ENCODE measurements at regions not wholly inside any gene's neighbourhood (a gene's known extent, or its start where the extent isn't known, plus 50 kb on each side); places are given as distances from the start of the nearest gene placed in this dataset.
"Not testable (repeated sequence)": the region's sequence is repeated elsewhere in the genome, so short reads cannot be mapped to it uniquely, and the experiment has no call there.

DNA sequence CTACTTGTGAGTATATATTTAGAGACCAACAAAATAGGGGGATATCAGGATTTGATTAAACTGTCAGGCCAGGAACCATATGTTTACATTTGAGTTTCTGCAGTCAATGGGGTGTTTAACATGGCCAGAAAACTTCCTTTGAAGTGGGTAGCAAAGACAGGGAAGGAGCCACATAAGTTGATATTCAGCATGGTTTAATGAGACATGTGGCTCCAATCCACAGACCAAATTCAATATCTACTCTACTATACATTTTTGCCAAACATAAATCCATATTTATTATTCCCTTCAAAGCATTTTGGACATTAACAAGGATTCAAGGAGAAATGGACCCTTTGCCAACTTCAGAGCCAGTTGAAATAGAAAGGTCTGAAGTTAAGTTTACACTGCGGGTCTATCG lies 99.8 kb downstream of the TAF11L14 start:
- H3K4me3 Mint-ChIP-seq, result no peak overlapping the region
- no peak for DNase-seq
- H3K4me1 Mint-ChIP-seq (ENCODE audit: low read depth), result no peaks in the 10 kb centered on the region
- H3K36me3 Mint-ChIP-seq (ENCODE audit: low read depth), result no peaks in the 10 kb centered on the region
- H3K27me3 Mint-ChIP-seq, result no peaks in the 10 kb centered on the region
- peaks cover 3% of the 10 kb centered on the region for H3K9me3 Mint-ChIP-seq
- H3K27ac Mint-ChIP-seq, result no peak overlapping the region

DNA sequence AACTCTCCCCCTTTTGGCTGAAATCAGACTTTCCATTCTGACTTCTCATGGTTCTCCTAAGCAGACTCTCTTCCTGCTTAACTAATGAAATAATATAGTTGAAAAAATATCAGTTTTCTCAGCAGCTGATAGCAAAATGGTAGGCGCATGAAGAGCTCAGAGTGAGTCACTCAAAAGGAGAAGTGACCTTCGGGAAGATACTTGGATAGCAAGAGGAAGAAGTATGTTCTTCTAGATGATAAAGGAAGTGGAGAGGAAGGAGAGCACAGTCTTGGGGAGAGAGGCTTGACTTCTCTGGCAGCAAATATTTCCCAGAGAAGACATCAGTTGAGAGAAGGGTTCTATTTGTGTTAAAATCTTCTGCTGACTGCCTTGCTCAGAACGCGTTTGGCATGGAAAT lies 101.5 kb downstream of the TAF11L14 start:
- Mint-ChIP-seq H3K27me3 (no peaks in the 10 kb centered on the region), H3K36me3 (ENCODE audit: low read depth) (no peaks in the 10 kb centered on the region), H3K9me3 (peaks cover 3% of the 10 kb centered on the region), H3K27ac (no peak overlapping the region), H3K4me3 (no peak overlapping the region), H3K4me1 (ENCODE audit: low read depth) (no peaks in the 10 kb centered on the region)
- DNase-seq, result no peak

DNA sequence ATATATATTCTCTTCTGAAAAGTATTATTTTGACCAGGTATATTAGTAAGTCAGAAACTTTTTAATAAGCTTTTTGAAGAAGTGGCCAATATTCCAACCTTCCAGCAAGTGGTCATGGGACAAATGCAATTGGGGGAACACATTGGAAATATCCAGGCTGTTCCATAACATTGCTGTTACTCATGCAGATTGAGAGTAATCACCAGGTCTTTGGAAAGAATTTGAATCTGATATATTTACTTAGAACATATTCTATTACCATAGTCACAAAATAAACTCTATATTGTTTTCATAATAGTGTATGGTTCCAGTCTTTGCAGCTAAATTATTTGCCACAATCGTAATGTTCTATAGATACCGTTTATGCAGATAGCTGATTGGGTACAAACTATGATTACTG lies 102.8 kb downstream of the TAF11L14 start:
- no peak for DNase-seq
- Mint-ChIP-seq H3K36me3 (ENCODE audit: low read depth) (no peaks in the 10 kb centered on the region), H3K4me3 (no peak overlapping the region), H3K27ac (no peak overlapping the region), H3K9me3 (peaks cover 7% of the 10 kb centered on the region), H3K4me1 (ENCODE audit: low read depth) (no peaks in the 10 kb centered on the region), H3K27me3 (no peaks in the 10 kb centered on the region)

DNA sequence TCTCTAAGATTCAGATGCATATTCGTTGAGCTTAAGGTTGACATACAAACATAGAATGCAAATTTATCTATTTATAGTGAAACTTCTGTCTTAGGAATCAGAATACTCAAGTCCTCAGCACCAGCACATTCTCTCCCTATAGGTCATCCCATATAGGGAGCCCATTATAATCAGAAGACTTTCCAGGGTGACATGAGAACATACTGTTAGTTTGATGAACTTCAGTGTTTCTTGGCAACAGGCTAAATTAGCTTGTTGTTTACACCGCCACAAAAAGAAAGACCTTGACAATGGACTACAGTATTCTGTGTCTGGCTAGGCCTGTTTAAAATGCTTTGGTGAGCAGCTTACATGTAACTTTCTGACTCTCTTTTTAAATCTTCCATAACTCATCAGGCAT lies 104.2 kb downstream of the TAF11L14 start:
- Mint-ChIP-seq H3K4me1 (ENCODE audit: low read depth) (no peaks in the 10 kb centered on the region), H3K4me3 (no peak overlapping the region), H3K27ac (no peak overlapping the region), H3K36me3 (ENCODE audit: low read depth) (no peaks in the 10 kb centered on the region), H3K9me3 (peaks cover 7% of the 10 kb centered on the region), H3K27me3 (no peaks in the 10 kb centered on the region)
- no peak for DNase-seq

DNA sequence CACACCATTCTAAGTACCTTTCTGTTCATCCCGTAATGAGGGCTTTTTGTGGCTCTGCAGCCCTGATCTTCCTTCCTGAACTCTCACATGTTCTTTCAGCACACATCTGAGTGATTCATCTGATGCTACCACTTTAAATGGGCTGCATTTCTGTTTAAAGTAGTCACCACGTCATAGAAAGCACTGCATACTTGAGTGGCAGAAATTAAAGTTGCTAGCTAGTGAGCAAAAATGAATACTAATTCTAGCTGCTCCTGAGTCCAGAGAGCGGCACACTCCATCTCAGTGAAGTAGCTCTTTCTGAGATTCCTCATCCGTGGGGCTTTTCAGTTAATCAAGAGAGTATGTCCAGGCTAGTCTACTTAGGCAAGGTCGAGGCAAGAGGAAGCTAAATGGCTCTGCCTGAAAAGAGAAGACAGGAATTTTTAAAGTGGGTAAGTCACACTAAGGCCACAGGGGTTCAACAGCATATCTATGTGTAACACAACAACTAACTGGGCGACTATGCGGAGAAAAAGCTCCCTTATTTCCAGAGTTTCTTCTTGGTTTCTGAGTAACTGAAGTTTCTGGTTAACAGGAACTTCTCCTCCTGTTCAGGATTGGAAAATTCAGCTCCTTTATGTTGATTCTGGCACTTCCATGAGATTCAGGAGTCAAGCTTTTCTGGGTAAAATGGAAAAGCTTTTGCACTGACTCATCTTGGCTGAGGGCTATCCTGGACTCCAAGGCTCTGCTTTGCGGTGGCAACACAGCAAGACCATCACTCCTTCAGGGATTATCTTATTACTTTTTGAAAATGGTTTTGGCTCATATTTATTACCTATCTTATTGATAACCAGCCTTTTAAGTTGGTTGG lies 109.5 kb downstream of the TAF11L14 start:
- Mint-ChIP-seq H3K36me3 (ENCODE audit: low read depth) (no peaks in the 10 kb centered on the region), H3K27me3 (no peaks in the 10 kb centered on the region), H3K4me3 (no peak overlapping the region), H3K4me1 (ENCODE audit: low read depth) (no peaks in the 10 kb centered on the region), H3K27ac (no peak overlapping the region), H3K9me3 (peaks cover 4% of the 10 kb centered on the region)
- DNase-seq, result no peak

DNA sequence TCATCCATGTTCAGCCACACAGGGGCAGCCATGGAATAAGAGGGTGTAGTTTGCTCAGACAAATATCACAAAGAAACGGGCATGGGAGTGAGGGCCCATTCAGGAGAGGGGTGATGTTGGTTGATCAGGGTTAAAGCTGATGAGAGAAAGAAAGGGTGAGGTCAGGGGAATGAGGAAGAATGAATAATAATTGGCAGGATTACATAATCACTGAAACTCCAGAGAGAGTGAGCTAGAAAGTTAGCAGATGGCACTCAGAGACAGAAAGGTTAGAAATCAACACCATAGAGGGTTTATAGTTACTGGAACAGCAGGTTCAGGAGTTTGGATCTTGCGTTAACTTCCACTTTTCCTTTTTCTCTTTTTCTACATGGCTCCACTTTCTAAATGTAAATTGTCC lies 113.9 kb downstream of the TAF11L14 start:
- no peaks in the 10 kb centered on the region for H3K36me3 Mint-ChIP-seq (ENCODE audit: low read depth)

DNA sequence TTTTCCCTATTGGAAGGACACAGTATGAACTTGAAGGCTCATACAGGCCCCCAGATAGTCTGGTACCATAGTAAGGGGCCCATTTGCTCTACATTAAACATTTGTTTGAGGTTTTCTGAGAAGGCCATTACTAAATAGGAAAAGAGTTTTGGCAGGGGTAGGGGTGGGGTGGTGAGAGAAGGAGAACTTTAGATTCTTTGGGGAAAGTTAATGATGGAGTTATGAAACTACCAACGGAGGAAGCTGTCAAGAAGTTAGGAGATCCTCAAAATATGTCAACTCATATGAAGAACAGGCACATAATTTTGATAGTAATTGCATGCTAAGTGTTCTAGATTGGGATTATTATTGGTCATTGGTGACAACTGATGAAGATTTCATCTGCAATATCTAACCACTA lies 114.7 kb downstream of the TAF11L14 start:
- DNase-seq, result no peak
- Mint-ChIP-seq H3K4me3 (no peak overlapping the region), H3K9me3 (no peaks in the 10 kb centered on the region), H3K36me3 (ENCODE audit: low read depth) (no peaks in the 10 kb centered on the region), H3K27me3 (no peaks in the 10 kb centered on the region), H3K4me1 (ENCODE audit: low read depth) (no peaks in the 10 kb centered on the region), H3K27ac (no peak overlapping the region)

More for the DNA sequence above, 113.9 kb downstream of the TAF11L14 start:
- DNase-seq, result no peak
- Mint-ChIP-seq H3K4me1 (ENCODE audit: low read depth) (no peaks in the 10 kb centered on the region), H3K4me3 (no peak overlapping the region), H3K9me3 (no peaks in the 10 kb centered on the region), H3K27me3 (no peaks in the 10 kb centered on the region), H3K27ac (no peak overlapping the region)

DNA sequence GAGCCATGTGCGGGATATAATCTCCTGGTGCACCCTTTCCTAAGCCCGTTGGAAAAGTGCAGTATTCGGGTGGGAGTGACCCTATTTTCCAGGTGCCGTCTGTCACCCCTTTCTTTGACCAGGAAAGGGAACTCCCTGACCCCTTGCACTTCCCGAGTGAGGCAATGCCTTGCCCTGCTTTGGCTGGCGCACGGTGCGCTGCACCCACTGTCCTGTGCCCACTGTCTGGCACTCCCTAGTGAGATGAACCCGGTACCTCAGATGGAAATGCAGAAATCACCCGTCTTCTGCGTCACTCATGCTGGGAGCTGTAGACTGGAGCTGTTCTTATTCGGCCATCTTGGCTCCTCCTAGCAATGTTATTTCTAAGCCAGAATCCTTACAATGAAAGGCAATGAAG lies 121.1 kb downstream of the TAF11L14 start:
- not testable (repeated sequence) for H3K4me3 Mint-ChIP-seq; H3K36me3 Mint-ChIP-seq (ENCODE audit: low read depth); H3K4me1 Mint-ChIP-seq (ENCODE audit: low read depth); DNase-seq; H3K27me3 Mint-ChIP-seq; H3K9me3 Mint-ChIP-seq; H3K27ac Mint-ChIP-seq

DNA sequence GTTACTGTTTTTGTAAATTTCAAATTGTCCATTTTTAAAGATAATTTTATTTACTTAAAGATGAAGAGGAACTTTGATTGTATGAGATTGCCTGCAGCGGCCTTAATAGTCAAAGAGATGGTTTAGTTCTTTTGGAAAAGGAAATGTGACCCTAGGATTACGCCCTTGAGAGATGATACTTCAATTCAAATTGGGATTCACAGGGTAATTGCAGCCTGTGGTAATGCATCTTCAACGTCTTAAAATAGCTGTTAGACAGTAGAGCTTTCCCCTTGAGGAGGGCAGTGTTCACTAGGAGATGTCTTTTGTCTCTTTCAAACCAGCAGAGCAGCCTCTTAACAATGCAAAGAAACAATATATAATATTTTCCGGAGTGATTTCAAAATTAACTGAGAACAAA lies 127.1 kb downstream of the TAF11L14 start:
- DNase-seq, result no peak
- no peaks in the 10 kb centered on the region for H3K4me1 Mint-ChIP-seq (ENCODE audit: low read depth)
- no peak overlapping the region for H3K4me3 Mint-ChIP-seq
- H3K36me3 Mint-ChIP-seq (ENCODE audit: low read depth), result no peaks in the 10 kb centered on the region
- H3K27me3 Mint-ChIP-seq, result no peaks in the 10 kb centered on the region
- peaks cover 18% of the 10 kb centered on the region for H3K9me3 Mint-ChIP-seq
- no peak overlapping the region for H3K27ac Mint-ChIP-seq

DNA sequence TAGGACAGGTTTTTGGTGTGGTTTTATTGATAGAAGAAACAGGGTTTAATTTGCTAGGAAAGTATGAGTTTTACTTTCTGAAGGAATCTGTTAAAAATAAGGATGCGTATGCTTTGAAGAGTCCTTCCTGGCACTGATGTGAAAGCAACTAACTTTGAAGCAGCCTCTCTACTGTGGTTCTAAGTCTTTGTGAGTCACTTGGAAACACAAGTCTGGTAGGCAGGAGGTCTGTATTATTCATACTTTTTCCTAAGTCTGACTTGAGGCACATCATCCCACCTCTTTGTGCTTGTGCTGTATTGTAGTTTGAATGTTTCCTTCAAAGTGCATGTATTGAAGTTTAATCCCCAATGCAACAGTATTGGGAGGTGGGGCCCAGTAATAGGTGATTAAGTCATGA lies 129.0 kb downstream of the TAF11L14 start:
- no peak for DNase-seq
- no peaks in the 10 kb centered on the region for H3K36me3 Mint-ChIP-seq (ENCODE audit: low read depth)

DNA sequence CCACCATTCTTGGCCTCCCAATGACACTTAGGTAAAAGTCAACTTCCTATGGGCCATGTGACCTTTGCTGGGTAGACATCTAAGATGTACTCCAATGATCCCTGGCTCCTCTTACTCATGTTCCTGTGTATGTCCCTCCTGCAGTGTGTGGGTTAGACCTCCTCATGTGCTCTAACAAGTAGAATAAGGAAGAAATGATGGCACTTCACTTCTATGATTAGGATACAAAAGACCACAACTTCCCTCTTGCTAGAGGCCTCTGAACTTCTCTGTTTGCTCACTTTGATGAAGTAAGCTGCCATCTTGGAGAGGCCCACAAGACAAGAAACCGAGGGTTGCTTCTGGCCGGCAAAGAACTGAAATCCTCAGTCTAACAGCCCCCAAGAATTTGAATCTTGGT lies 131.8 kb downstream of the TAF11L14 start:
- Mint-ChIP-seq H3K27me3 (no peaks in the 10 kb centered on the region), H3K9me3 (peaks cover 23% of the 10 kb centered on the region)

More for the DNA sequence above, 129.0 kb downstream of the TAF11L14 start:
- Mint-ChIP-seq H3K4me3 (no peak overlapping the region), H3K27ac (no peak overlapping the region), H3K27me3 (no peaks in the 10 kb centered on the region), H3K9me3 (peaks cover 25% of the 10 kb centered on the region), H3K4me1 (ENCODE audit: low read depth) (no peaks in the 10 kb centered on the region)

DNA sequence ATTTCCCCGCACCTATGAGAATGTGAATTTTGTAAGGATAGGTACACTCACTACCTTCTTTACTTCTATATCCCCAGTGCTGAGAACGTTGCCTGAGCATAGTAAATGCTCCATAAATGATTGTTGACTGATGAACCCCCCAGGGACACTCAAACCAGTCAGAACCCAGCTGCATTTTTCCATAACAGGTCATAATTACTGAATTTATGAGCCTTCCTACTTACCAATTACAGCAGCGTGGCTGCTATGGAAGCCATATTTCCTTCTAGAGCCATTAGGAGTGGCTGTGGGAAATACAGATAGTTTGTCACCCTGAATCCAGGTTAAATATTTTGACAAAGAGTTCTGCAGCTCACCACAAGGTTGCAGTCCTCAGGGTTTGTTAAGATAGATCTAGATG lies 135.0 kb downstream of the TAF11L14 start:
- DNase-seq, result no peak

More for the DNA sequence above, 131.8 kb downstream of the TAF11L14 start:
- H3K36me3 Mint-ChIP-seq (ENCODE audit: low read depth), result no peaks in the 10 kb centered on the region
- DNase-seq, result no peak
- no peak overlapping the region for H3K27ac Mint-ChIP-seq
- no peak overlapping the region for H3K4me3 Mint-ChIP-seq
- no peaks in the 10 kb centered on the region for H3K4me1 Mint-ChIP-seq (ENCODE audit: low read depth)

DNA sequence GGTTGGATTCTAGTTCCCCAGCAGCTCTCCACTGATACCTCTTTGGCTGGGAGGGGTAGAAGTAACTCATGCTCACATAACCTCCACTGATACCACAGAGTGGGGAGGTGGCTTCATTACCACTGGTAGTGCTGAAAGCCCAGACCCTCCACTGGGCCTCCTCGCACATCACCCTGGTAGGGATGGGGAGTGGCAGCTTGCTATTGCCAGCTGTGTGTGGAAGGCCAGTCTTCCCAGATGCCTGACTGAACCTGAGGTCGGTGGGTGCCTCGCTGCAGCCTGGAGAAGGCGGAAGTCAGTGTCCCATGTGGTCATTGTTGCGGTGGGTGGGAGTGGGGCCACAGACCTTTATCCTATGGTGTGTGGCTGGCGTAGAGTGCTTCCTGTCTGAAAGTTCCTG lies 138.0 kb downstream of the TAF11L14 start:
- no peaks in the 10 kb centered on the region for H3K4me1 Mint-ChIP-seq (ENCODE audit: low read depth)

More for the DNA sequence above, 135.0 kb downstream of the TAF11L14 start:
- Mint-ChIP-seq H3K9me3 (peaks cover 23% of the 10 kb centered on the region), H3K4me1 (ENCODE audit: low read depth) (no peaks in the 10 kb centered on the region), H3K27me3 (no peaks in the 10 kb centered on the region), H3K27ac (no peak overlapping the region), H3K36me3 (ENCODE audit: low read depth) (no peaks in the 10 kb centered on the region), H3K4me3 (no peak overlapping the region)

DNA sequence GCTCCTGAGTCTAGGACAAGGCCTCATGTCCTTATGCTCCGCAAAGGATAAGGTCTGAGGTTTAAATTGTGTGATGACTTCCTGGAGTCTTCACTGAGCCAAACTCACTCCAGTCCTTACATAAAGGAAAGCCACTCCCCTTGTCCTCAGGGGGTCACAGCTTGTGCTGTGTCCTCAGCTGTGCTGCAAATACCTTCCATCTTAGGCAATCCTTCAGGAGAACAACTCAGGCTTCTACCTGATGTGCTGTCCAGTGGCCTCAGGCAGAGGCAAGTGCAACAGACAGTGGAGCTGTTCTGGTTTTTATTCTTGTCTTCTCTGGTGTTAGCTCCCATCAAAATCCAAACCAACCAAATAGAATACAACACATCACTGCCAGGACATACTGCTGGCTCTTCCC lies 151.5 kb downstream of the TAF11L14 start:
- H3K27ac Mint-ChIP-seq, result no peak overlapping the region
- H3K9me3 Mint-ChIP-seq, result peaks cover 21% of the 10 kb centered on the region
- H3K27me3 Mint-ChIP-seq, result no peaks in the 10 kb centered on the region
- H3K4me3 Mint-ChIP-seq, result no peak overlapping the region
- no peaks in the 10 kb centered on the region for H3K36me3 Mint-ChIP-seq (ENCODE audit: low read depth)
- no peak for DNase-seq
- H3K4me1 Mint-ChIP-seq (ENCODE audit: low read depth), result no peaks in the 10 kb centered on the region

More for the DNA sequence above, 138.0 kb downstream of the TAF11L14 start:
- DNase-seq, result no peak
- Mint-ChIP-seq H3K27ac (no peak overlapping the region), H3K4me3 (no peak overlapping the region), H3K27me3 (no peaks in the 10 kb centered on the region), H3K9me3 (peaks cover 3% of the 10 kb centered on the region), H3K36me3 (ENCODE audit: low read depth) (no peaks in the 10 kb centered on the region)

DNA sequence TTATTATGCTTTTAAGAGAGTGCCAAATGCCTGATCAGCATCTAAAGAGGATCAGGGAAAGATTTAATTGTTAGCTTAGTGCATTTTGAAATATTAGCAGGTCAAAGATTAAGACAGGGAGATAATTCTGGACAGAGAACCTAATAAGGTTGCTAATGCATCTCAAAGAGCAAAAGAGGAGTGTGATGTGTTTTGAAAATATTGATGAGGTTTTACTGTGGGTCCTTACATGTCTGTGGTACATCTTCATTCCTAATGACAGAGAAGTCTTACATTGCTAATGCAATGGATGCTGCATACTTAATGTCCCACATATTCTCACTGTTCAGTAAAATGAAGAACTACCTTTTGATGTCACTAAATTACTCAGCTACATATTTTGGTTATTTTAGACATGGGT lies 154.1 kb downstream of the TAF11L14 start:
- Mint-ChIP-seq H3K36me3 (ENCODE audit: low read depth) (no peaks in the 10 kb centered on the region), H3K9me3 (peaks cover 18% of the 10 kb centered on the region), H3K27me3 (no peaks in the 10 kb centered on the region), H3K27ac (no peak overlapping the region), H3K4me3 (no peak overlapping the region), H3K4me1 (ENCODE audit: low read depth) (no peaks in the 10 kb centered on the region)
- no peak for DNase-seq

Data from activated T-cell treated with anti-CD3 and anti-CD28 coated beads, Interleukin-2, amount 50 U/mL, for 24 hours (primary cell).